ENCODE measurements at regions not wholly inside any gene's neighbourhood (a gene's known extent, or its start where the extent isn't known, plus 50 kb on each side); places are given as distances from the start of the nearest gene placed in this dataset.

DNA sequence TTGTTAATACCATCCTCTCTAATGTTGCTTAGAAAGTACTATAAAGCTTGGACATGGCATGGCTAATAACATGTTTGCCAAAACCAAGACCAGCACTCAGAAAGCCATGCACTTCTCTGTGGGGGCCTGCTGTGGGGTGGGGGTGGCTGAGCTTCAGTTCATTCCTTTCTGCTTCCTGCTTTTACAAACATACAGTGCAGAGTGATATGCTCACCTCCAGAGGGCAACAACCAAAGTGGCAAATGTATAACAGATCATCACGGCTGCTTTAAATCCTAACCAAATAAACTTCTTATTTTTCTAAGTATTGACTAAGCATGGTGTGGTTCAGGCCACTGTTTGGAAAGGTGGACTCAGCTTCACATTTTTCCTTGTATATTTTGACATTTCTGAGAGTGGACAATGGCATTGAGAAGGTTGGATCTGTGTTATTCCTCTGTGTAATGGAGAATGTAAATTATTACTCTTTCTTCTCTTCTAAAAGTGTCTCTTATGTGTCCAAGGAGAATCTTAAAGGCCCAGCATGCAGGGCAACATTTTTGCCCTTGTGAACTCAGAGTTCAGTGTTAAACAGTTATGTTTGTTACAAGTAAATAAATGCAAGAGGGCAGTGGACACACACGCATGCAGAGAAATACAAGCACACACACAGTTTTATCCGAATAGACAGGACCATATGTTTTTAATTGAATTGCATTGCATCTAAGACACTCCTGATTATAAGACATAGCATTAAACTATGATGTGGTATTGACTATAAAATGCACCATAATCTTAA is 186.1 kb downstream of the HERPUD2 start:
- no peak for TF ChIP-seq POLR2A (IDR thresholded peaks at IDR 0.05)
- TF ChIP-seq, protein P1, sequence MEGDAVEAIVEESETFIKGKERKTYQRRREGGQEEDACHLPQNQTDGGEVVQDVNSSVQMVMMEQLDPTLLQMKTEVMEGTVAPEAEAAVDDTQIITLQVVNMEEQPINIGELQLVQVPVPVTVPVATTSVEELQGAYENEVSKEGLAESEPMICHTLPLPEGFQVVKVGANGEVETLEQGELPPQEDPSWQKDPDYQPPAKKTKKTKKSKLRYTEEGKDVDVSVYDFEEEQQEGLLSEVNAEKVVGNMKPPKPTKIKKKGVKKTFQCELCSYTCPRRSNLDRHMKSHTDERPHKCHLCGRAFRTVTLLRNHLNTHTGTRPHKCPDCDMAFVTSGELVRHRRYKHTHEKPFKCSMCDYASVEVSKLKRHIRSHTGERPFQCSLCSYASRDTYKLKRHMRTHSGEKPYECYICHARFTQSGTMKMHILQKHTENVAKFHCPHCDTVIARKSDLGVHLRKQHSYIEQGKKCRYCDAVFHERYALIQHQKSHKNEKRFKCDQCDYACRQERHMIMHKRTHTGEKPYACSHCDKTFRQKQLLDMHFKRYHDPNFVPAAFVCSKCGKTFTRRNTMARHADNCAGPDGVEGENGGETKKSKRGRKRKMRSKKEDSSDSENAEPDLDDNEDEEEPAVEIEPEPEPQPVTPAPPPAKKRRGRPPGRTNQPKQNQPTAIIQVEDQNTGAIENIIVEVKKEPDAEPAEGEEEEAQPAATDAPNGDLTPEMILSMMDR (IDR thresholded peaks at IDR 0.05): no peak
